ENCODE measurements at regions not wholly inside any gene's neighbourhood (a gene's known extent, or its start where the extent isn't known, plus 50 kb on each side); places are given as distances from the start of the nearest gene placed in this dataset.
A peak's percentile ranks its signal among the peaks of the same experiment; 100 is the strongest.

- Histone ChIP-seq H3K9me3 (no peaks in the 10 kb centered on the region), H3K36me3 (no peaks in the 10 kb centered on the region), H3K27me3 (no peaks in the 10 kb centered on the region), H3K4me1 (no peaks in the 10 kb centered on the region), H3K27ac (no peak overlapping the region), H3K4me3 (no peak overlapping the region)
- peak in 1 of 4 donors; percentile 69 for ATAC-seq
- TF ChIP-seq POLR2A (IDR thresholded peaks at IDR 0.05) (no peak), CTCF (IDR thresholded peaks at IDR 0.05) (no peak)
- intact Hi-C loops (cut with DNase I): no loop called here
- no peak for DNase-seq
- WGBS (ENCODE audit: insufficient coverage, low coverage, low lambda C conversion rate, missing lambda C conversion rate): 10% methylated on average over 1 of the region's 1 CpG
Measured at GRCh38 chrX:122565952-122566351, 618.1 kb upstream of the GRIA3 start.

GRCh38 chrX:122566401-122566800 lies 617.7 kb upstream of the GRIA3 start:
- ATAC-seq: no peak
- H3K36me3 ChIP-seq: no peaks in the 10 kb centered on the region
- H3K4me3 ChIP-seq: no peak overlapping the region
- H3K27me3 ChIP-seq: no peaks in the 10 kb centered on the region
- H3K27ac ChIP-seq: no peak overlapping the region
- DNase-seq: no peak
- H3K4me1 ChIP-seq: no peaks in the 10 kb centered on the region
- intact Hi-C loops (cut with DNase I): no loop called here
- TF ChIP-seq POLR2A (IDR thresholded peaks at IDR 0.05): no peak
- TF ChIP-seq CTCF (IDR thresholded peaks at IDR 0.05): no peak
- H3K9me3 ChIP-seq: no peaks in the 10 kb centered on the region

GRCh38 chrX:122567911-122568310 lies 616.2 kb upstream of the GRIA3 start:
- WGBS (ENCODE audit: insufficient coverage, low coverage, low lambda C conversion rate, missing lambda C conversion rate): 38% methylated on average over 3 of the region's 3 CpGs
- DNase-seq: no peak
- Histone ChIP-seq H3K4me1 (no peaks in the 10 kb centered on the region), H3K27ac (no peak overlapping the region), H3K9me3 (no peaks in the 10 kb centered on the region), H3K36me3 (no peaks in the 10 kb centered on the region), H3K27me3 (no peaks in the 10 kb centered on the region), H3K4me3 (no peak overlapping the region)
- ATAC-seq: no peak
- TF ChIP-seq POLR2A (IDR thresholded peaks at IDR 0.05): no peak
- TF ChIP-seq CTCF (IDR thresholded peaks at IDR 0.05): no peak
- intact Hi-C loops (cut with DNase I): no loop called here

- no peak for TF ChIP-seq POLR2A (IDR thresholded peaks at IDR 0.05)
- no peak for TF ChIP-seq CTCF (IDR thresholded peaks at IDR 0.05)
- Histone ChIP-seq H3K4me3 (no peak overlapping the region), H3K9me3 (no peaks in the 10 kb centered on the region), H3K4me1 (no peaks in the 10 kb centered on the region), H3K27me3 (no peaks in the 10 kb centered on the region), H3K36me3 (no peaks in the 10 kb centered on the region), H3K27ac (no peak overlapping the region)
- no peak for ATAC-seq
- 41% methylated on average over 4 of the region's 4 CpGs for WGBS (ENCODE audit: insufficient coverage, low coverage, low lambda C conversion rate, missing lambda C conversion rate)
- DNase-seq: no peak
- intact Hi-C loops (cut with DNase I): no loop called here
Measured at GRCh38 chrX:122572461-122572860, 611.6 kb upstream of the GRIA3 start.

GRCh38 chrX:122579036-122579435 lies 605.0 kb upstream of the GRIA3 start:
- intact Hi-C loops (cut with DNase I): no loop called here
- TF ChIP-seq CTCF (IDR thresholded peaks at IDR 0.05) (no peak), POLR2A (IDR thresholded peaks at IDR 0.05) (no peak)
- no peaks in the 10 kb centered on the region for H3K36me3 ChIP-seq
- H3K4me3 ChIP-seq: no peak overlapping the region
- no peaks in the 10 kb centered on the region for H3K4me1 ChIP-seq
- DNase-seq (no peak), ATAC-seq (no peak)
- H3K9me3 ChIP-seq: no peaks in the 10 kb centered on the region
- no peak overlapping the region for H3K27ac ChIP-seq
- no peaks in the 10 kb centered on the region for H3K27me3 ChIP-seq
- 65% methylated on average over 2 of the region's 2 CpGs for WGBS (ENCODE audit: insufficient coverage, low coverage, low lambda C conversion rate, missing lambda C conversion rate)
